GM10266 (cell line): ENCODE measurements at regions not wholly inside any gene's neighbourhood (a gene's known extent, or its start where the extent isn't known, plus 50 kb on each side); places are given as distances from the start of the nearest gene placed in this dataset.

ENCODE experiments used
- DNase-seq: peaks from one replicate; pipeline ENCODE4 v3.0.0; 2012; ENCODE audit errors: extremely low spot score
- CTCF ChIP-seq: IDR thresholded peaks from 2 replicates; pipeline ENCODE4 v1.5.1; 2012; ENCODE audit warnings: mild to moderate bottlenecking, low read depth; ENCODE audit not compliant: control insufficient read depth, insufficient read depth; ENCODE audit errors: missing control alignments

GRCh38 chr9:96047741-96048103 lies 172.2 kb downstream of the ERCC6L2 start:
- no peak for TF ChIP-seq CTCF
- DNase-seq = no peak

GRCh38 chr9:96047116-96047639 lies 171.7 kb downstream of the ERCC6L2 start:
- no peak for TF ChIP-seq CTCF
- DNase-seq = no peak

- no peak for DNase-seq
- TF ChIP-seq CTCF = no peak
Observed at GRCh38 chr9:96045811-96046210, 170.3 kb downstream of the ERCC6L2 start.

GRCh38 chr9:96044401-96044800 lies 168.9 kb downstream of the ERCC6L2 start:
- no peak for DNase-seq
- TF ChIP-seq CTCF = no peak

- TF ChIP-seq CTCF = no peak
- no peak for DNase-seq
Observed at GRCh38 chr9:96040591-96041461, 165.3 kb downstream of the ERCC6L2 start.

GRCh38 chr9:96038914-96039313 lies 163.4 kb downstream of the ERCC6L2 start:
- no peak for TF ChIP-seq CTCF
- DNase-seq = no peak

- DNase-seq = no peak
Observed at GRCh38 chr9:96038271-96038670, 162.8 kb downstream of the ERCC6L2 start.

More at GRCh38 chr9:96038271-96038670, 162.8 kb downstream of the ERCC6L2 start:
- no peak for TF ChIP-seq CTCF
